A673 (cell line): ENCODE measurements at regions not wholly inside any gene's neighbourhood (a gene's known extent, or its start where the extent isn't known, plus 50 kb on each side); places are given as distances from the start of the nearest gene placed in this dataset.
A peak's percentile ranks its signal among the peaks of the same experiment; 100 is the strongest.

Experiments used
- EZH2 ChIP-seq: fragments of 200-600 bp; sonication (generic); IDR thresholded peaks from 2 replicates; pipeline ENCODE4 v1.6.1; 2017; ENCODE audit warnings: borderline replicate concordance, low read depth, mild to moderate bottlenecking, mixed read lengths, antibody characterized with exemption, low read length; ENCODE audit not compliant: poor library complexity, severe bottlenecking
- TF ChIP-seq, protein P1 (sequence below): fragments of 300-800, 200-600 bp; sonication (generic); conservative IDR thresholded peaks from 2 replicates; pipeline ENCODE4 v1.5.1; 2017; ENCODE audit warnings: low read depth, mild to moderate bottlenecking, antibody characterized with exemption, low read length, moderate library complexity, mixed read lengths

DNA sequence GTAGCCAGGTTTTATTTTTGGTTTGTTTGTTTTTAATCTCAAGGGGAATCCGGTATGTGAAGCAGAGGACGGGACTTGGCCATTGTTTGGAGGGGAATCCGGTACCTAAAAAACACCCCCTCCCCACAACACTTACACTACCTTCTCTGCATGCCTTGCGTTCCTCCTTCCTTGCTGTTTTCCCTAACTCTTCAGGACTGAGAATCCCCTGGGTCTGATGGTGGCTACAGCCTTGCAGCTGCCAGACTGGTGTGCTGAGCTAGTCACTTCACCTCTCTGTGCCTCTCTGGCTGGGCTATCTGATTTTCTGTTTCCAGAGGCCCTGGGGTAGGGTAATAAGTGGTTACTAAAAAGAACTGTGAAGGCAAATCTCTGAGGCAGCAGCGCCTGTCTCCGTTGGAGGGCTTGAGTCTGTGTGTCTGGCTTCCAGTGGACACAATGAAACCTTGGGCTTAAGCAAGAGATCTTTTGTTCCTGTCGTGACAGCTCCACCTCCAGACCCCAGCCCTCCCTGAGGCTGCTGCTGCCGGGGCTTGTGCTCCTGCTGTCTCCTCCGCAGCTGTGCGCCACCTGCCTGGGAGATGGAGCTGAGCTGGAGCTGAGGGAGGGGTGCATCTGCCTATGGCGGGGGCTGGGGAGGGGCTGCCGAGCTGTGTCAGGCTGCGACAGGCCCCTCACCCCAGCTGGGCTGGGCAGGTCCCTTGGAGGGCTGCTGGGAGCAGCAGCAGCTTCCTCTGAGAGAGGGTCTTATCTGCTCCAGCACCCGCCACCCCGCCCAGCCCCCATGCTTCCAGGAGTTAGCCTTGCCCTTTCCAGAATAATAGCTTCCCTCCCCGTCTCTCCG is 65.8 kb upstream of the CCDC167 start:
- TF ChIP-seq, protein P1, sequence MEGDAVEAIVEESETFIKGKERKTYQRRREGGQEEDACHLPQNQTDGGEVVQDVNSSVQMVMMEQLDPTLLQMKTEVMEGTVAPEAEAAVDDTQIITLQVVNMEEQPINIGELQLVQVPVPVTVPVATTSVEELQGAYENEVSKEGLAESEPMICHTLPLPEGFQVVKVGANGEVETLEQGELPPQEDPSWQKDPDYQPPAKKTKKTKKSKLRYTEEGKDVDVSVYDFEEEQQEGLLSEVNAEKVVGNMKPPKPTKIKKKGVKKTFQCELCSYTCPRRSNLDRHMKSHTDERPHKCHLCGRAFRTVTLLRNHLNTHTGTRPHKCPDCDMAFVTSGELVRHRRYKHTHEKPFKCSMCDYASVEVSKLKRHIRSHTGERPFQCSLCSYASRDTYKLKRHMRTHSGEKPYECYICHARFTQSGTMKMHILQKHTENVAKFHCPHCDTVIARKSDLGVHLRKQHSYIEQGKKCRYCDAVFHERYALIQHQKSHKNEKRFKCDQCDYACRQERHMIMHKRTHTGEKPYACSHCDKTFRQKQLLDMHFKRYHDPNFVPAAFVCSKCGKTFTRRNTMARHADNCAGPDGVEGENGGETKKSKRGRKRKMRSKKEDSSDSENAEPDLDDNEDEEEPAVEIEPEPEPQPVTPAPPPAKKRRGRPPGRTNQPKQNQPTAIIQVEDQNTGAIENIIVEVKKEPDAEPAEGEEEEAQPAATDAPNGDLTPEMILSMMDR, result 0 out of 2 replicates have a peak, but pooled peaks have one; percentile 8
- no peak for TF ChIP-seq EZH2
